ENCODE measurements at regions not wholly inside any gene's neighbourhood (a gene's known extent, or its start where the extent isn't known, plus 50 kb on each side); places are given as distances from the start of the nearest gene placed in this dataset.
A peak's percentile ranks its signal among the peaks of the same experiment; 100 is the strongest.

DNA sequence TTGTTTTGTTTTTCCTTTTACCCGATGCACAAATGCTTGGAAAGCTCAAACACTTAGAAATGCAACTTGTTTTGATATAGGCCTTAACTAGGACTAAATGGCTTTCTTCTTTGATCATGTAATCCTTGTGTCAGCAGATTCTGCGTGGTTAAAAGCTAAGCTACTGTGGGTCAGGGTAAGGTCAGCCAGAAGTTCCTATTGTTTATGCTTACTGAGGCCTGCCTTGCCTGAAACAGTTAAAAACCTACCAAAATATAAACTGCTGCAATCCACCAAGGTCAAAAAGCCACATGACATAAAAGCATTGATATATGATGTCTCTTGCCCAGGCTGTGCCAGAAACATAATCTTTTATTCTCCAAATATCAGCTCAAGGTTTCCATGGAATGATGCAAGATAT lies 223.4 kb downstream of the FAM47B start:
- H3K4me3 ChIP-seq (ENCODE audit: low read depth, low read length) = no peak overlapping the region
- in situ Hi-C loops (cut with HindIII; ENCODE audit: low sequenced_read_pairs) = no loop called here
- DNase-seq (ENCODE audit: low read depth) = peak; percentile 1
- TF ChIP-seq, protein P1, sequence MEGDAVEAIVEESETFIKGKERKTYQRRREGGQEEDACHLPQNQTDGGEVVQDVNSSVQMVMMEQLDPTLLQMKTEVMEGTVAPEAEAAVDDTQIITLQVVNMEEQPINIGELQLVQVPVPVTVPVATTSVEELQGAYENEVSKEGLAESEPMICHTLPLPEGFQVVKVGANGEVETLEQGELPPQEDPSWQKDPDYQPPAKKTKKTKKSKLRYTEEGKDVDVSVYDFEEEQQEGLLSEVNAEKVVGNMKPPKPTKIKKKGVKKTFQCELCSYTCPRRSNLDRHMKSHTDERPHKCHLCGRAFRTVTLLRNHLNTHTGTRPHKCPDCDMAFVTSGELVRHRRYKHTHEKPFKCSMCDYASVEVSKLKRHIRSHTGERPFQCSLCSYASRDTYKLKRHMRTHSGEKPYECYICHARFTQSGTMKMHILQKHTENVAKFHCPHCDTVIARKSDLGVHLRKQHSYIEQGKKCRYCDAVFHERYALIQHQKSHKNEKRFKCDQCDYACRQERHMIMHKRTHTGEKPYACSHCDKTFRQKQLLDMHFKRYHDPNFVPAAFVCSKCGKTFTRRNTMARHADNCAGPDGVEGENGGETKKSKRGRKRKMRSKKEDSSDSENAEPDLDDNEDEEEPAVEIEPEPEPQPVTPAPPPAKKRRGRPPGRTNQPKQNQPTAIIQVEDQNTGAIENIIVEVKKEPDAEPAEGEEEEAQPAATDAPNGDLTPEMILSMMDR (IDR thresholded peaks at IDR 0.05; ENCODE audit: low read depth, low read length, missing control alignments) = no peak
